ENCODE measurements at regions not wholly inside any gene's neighbourhood (a gene's known extent, or its start where the extent isn't known, plus 50 kb on each side); places are given as distances from the start of the nearest gene placed in this dataset.

DNA sequence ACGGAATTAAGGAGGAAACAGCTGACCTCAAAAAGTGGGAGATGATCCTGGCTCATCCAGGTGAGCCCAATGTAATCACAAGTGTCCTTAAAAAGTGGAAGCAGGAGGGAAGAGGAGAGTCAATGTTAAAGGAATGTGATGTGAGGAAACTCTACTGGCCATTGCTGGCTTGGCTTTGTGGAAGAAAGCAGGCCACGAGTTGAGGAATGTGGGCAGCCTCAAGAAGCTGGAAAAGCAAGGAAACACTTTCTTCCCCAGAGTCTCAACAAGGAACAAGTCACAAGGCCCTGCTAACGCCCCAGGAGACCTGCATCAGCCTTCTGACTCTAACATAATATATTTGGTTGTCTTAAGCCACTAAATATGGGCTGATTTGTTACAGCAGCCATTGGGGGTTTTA is 252.8 kb downstream of the PSAT1 start:
- H3K27ac ChIP-seq: no peak overlapping the region
- DNase-seq (ENCODE audit: low spot score): no peak
- H3K4me3 ChIP-seq: no peak overlapping the region
- TF ChIP-seq, protein P1, sequence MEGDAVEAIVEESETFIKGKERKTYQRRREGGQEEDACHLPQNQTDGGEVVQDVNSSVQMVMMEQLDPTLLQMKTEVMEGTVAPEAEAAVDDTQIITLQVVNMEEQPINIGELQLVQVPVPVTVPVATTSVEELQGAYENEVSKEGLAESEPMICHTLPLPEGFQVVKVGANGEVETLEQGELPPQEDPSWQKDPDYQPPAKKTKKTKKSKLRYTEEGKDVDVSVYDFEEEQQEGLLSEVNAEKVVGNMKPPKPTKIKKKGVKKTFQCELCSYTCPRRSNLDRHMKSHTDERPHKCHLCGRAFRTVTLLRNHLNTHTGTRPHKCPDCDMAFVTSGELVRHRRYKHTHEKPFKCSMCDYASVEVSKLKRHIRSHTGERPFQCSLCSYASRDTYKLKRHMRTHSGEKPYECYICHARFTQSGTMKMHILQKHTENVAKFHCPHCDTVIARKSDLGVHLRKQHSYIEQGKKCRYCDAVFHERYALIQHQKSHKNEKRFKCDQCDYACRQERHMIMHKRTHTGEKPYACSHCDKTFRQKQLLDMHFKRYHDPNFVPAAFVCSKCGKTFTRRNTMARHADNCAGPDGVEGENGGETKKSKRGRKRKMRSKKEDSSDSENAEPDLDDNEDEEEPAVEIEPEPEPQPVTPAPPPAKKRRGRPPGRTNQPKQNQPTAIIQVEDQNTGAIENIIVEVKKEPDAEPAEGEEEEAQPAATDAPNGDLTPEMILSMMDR (IDR thresholded peaks at IDR 0.05): no peak

DNA sequence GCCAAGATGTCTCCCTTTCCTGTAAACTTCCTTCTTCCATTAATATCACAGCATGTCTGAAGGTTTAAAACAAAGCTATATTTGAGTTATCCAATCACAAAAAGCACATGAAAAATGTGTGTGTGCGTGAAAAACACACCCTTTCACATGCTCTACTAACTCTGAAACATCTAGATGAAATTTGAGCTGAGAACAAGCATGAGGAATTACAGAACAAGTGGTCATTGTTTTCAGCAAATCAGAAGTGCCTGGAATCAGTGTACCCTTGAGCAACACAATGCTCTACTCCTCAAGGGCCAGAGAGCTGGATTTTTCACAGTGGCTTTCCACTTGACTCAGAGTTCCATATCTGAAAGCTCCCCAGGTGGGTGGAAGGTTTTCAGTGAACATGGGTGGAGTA is 255.9 kb downstream of the PSAT1 start:
- TF ChIP-seq, protein P1 (IDR thresholded peaks at IDR 0.05): no peak
- no peak overlapping the region for H3K27ac ChIP-seq
- no peak for DNase-seq (ENCODE audit: low spot score)
- no peak overlapping the region for H3K4me3 ChIP-seq

DNA sequence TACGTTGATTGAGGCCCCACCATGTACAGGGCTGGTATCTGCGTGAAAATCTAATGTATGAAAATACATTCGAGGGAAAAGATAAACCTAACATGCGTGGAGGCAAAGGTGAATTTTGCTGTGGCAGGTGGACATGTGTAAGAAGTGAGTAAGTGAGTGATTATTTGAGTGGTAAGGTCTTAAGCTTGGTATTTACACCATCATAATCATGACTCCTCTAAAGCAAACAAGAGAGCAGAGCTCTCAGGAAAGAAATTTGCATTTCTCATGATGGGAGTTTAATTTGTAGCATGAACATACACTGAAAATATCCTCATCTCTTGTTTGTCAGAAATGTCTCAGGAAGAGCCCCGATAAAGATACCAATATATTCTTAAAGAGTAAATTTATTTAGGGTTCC is 260.6 kb downstream of the PSAT1 start:
- no peak for DNase-seq (ENCODE audit: low spot score)
- TF ChIP-seq, protein P1 (IDR thresholded peaks at IDR 0.05): no peak
- H3K4me3 ChIP-seq: no peak overlapping the region
- no peak overlapping the region for H3K27ac ChIP-seq

DNA sequence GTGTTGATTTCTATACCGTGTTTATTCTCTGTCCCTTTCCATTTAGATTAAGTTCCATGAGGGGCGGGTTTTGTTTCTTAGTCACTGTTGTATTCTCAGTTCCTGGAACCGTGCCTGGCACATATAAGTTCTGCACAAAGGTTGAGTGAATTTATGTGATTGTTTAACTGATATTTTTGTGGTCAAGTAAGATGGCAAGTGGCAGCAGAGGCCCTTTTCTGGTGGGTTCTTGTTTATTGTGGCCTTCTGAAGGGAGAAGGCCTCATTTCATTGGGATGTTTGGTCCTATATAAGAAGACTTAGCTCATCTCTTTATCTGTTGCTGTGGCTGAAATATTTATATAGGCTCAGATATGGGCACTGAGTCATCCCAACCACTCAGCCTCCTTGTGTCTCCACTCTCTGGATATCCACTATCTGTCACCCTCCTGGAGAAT is 262.5 kb downstream of the PSAT1 start:
- no peak for DNase-seq (ENCODE audit: low spot score)
- H3K27ac ChIP-seq: no peak overlapping the region
- H3K4me3 ChIP-seq: no peak overlapping the region
- TF ChIP-seq, protein P1 (IDR thresholded peaks at IDR 0.05): no peak

DNA sequence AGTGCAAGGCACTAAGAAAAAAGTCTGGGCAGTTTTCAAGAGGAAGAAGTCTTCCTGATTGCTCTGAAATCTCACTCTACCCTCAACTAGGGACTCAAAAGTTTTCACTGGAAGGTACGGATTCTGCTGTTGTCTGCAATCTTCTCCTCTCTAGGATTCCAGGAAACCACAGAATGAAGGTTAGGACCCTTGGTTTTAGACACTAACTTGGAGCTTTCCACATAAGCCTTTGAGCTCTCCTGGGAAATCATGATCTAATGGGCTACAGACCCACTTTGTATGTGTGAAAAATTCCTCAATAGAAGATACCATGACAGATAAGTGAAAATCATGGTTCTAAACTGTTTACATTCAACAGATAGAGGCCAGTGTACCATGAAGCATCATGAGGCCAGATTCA is 265.1 kb downstream of the PSAT1 start:
- TF ChIP-seq, protein P1 (IDR thresholded peaks at IDR 0.05): no peak
- no peak for DNase-seq (ENCODE audit: low spot score)
- H3K27ac ChIP-seq: no peak overlapping the region
- H3K4me3 ChIP-seq: no peak overlapping the region

DNA sequence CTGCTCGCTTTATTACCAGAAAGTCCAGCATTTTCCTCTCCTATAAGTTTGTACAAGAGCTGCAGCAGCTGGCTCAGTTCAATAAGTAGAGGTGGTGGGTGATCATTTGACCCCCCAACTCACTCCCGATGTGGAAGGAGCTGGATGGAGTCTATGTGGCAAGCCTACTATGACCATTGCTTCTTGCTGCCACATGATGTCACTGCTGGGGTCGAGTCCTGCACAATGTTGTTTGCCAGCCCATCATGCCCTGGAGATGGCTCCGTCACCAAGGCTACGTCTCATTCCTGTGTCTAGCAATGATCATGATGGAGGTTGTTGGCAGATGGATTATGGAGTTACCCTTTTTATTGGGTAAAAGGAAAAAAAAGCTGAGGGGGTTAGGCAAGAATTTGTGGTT is 266.3 kb downstream of the PSAT1 start:
- H3K4me3 ChIP-seq: no peak overlapping the region
- TF ChIP-seq, protein P1 (IDR thresholded peaks at IDR 0.05): no peak
- DNase-seq (ENCODE audit: low spot score): no peak
- no peak overlapping the region for H3K27ac ChIP-seq

DNA sequence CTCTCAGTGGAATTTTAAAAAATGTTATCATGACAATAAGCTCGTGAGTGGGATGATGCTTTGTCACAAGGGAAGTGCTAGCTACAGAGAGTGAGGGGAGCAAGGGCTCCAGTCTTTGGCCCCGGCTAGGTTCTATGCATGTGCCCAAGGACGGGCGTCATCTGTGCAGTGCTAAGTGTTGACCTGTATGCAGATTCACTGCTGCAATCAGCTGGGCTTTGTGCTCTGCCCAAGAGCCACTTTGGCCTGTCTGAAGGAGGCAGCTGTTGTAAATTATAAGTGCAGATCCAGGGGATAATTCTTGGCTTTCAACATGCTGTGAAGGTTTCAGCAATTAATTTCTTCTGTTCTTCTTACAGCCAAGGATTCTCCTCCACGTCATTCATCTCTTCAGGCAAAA is 268.6 kb downstream of the PSAT1 start:
- no peak overlapping the region for H3K27ac ChIP-seq
- DNase-seq (ENCODE audit: low spot score): no peak
- TF ChIP-seq, protein P1 (IDR thresholded peaks at IDR 0.05): no peak

More for the DNA sequence above, 268.6 kb downstream of the PSAT1 start:
- no peak overlapping the region for H3K4me3 ChIP-seq

All from coronary artery (tissue), 2 donors.